IMR-90 (cell line): ENCODE measurements at regions not wholly inside any gene's neighbourhood (a gene's known extent, or its start where the extent isn't known, plus 50 kb on each side); places are given as distances from the start of the nearest gene placed in this dataset.

Experiments
- CEBPB ChIP-seq: IDR thresholded peaks from 2 replicates; pipeline ENCODE4 v1.6.1; 2012; ENCODE audit warnings: low read depth, low read length, improper control_type of control experiment
- CHD1 ChIP-seq: IDR thresholded peaks from 2 replicates; pipeline ENCODE4 v1.6.1; 2012; ENCODE audit warnings: low read depth, low read length, improper control_type of control experiment
- CTCF ChIP-seq: conservative IDR thresholded peaks from 2 replicates; pipeline ENCODE4 v1.5.1; 2012; ENCODE audit warnings: mild to moderate bottlenecking, low read depth, low read length, improper control_type of control experiment
- POLR2A ChIP-seq: IDR thresholded peaks from 2 replicates; pipeline ENCODE4 v1.6.1; 2012; ENCODE audit warnings: mild to moderate bottlenecking, low read depth, low read length
- RAD21 ChIP-seq: IDR thresholded peaks from 2 replicates; pipeline ENCODE4 v1.6.1; 2012; ENCODE audit warnings: low read length, improper control_type of control experiment
- RFX5 ChIP-seq: IDR thresholded peaks from 2 replicates; pipeline ENCODE4 v1.8.0; 2012; ENCODE audit warnings: low read depth, mild to moderate bottlenecking, low read length, moderate library complexity
- USF2 ChIP-seq: fragments of 150-350 bp; IDR thresholded peaks from 2 replicates; pipeline ENCODE4 v1.6.1; 2017; ENCODE audit warnings: mild to moderate bottlenecking, antibody characterized with exemption, low read length, low read depth

DNA sequence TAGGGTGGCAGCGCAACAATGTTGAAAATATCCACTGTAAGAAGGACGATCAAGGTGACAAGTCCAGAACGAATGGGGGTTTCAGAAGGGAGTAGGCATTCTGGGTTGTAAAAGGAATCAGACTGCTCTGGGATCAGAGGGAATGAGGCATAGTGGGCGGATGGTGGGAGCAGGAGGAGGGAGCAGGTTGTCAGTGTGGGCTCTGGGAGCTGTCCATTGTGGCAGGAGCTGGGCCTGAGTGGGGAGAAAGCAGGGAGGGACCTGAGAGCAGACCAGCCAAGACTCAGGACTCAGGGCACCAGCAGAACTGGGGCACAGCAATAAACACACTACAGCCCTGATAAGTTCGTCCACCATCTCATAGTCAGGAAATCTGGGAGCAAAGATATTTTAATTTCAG lies 292.6 kb upstream of the MKI67 start:
- TF ChIP-seq CTCF (no peak), USF2 (no peak), POLR2A (no peak), RAD21 (no peak), RFX5 (no peak), CEBPB (no peak), CHD1 (no peak)
